ENCODE measurements at regions not wholly inside any gene's neighbourhood (a gene's known extent, or its start where the extent isn't known, plus 50 kb on each side); places are given as distances from the start of the nearest gene placed in this dataset.

DNA sequence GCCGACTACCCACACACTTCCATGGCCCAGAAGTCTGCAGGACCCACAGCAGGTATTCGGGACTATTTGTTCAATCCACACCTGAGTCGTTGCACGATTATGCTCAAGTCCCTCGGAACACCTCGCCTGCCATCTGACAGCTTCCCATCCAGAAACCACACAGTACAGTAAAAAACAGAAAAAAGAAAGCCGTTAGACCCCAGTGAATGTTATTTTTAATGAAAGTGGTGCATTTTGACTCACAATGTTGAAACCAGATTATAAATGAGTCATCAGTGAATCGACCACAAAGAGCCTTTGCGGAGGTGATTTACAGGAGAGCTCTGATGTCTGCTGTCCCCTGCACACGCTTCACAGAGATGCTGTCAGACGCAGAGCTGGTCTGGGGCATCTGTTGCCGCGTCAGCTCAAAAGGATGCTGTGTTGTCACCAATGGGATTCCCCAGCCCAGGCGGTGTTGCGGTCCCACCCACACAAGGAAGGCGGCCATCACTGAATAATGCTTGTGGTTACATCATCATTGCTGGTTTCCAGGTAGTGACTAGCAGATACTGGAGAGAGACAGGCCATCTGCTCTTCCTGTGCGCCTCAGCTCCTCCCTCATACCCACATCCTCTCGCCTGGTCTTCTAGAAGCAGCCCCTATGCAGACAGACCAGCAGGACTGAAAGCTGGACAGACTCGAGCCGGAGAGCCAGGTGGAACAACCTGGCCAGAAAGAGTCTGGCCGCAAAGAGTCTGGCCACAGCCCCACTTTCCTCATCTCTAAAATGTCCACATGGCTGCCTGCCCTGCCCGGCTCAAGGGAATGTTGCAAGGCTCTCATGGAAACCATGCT lies 116.8 kb downstream of the TOMM20 start:
- FAIRE-seq: no peak
- DNase-seq (ENCODE audit: low spot score in 2 of 2): peak in 1 of 2 donors; percentile 46

DNA sequence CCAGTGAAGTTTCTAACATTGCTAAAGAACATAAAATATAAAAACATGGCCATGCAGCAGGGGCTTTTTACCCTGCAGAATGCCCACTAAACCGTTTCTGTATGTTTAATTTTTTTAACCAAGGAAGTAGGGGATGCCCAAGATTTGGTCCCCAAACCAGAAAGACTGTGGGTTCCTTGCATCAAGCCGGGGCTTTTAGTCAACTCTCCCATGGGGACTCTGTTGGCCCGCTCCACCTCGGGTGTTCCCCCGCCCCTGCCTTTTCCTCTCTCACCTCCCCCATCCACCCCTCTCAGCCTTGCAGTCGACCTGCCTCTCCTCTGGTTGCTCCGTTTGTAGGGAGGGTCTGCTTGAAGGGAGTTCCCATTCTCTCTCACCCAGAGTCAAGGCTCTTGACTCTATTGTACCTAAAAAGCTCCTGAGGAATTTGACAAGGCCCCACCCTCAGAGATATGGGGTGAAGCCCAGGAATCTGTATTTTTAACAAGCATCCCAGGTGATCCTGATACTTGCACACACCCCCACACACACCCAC lies 117.5 kb downstream of the TOMM20 start:
- DNase-seq (ENCODE audit: low spot score in 2 of 2): no peak
- no peak for FAIRE-seq

DNA sequence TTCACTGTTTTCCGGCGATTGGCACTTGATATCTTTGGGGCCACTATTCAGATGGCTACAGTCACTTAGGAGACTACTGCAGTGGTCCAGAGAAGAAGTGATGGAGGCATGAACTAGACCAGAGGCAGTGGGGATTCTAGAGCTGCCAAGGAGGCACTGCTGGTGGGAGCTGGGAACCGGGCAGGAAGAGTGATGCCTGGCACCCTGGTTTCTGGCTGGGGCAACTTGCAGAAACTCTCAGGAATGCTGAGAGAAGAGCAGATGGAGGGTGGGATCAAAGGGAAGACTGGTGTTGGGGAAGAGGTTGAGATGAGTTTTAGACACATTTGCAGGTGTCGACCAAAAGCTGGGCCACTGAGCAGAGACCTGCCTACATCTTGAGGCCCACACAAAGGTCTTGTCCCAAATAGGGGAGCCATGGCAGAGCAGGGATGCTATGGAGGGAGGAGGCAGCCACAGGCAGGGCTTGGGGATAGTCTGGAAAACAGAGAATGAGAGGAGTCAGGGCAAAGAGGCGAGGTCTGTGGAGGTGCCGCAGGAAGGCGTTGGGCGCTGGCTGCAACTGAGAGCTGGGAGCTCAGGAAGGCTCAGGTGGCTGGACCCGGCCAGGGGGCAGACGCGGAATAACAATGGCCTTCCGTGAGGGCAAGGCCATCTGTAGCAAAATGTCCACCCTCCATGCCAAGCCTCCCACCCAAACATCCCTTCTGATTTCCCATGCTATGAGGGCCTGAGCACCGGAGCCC lies 118.9 kb downstream of the TOMM20 start:
- DNase-seq (ENCODE audit: low spot score in 2 of 2) (no peak), FAIRE-seq (no peak)

DNA sequence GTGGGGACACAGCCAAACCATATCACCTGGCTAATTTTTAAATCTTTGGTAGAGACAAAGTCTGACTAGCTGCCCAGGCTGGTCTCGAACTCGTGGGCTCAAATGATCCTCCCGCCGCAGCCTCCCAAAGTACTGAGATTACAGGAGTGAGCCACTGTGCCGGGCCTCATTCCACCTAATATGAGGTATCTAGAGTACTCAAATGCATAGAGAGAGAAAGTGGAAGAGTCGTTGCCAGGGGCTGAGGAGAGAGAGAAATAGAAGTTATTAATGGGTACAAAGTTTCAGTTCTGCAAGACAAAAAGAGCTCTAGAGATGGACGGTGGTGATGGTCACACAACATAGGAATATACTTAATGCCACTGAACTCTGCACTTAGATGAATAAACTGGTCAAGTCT lies 119.6 kb downstream of the TOMM20 start:
- FAIRE-seq: no peak
- no peak for DNase-seq (ENCODE audit: low spot score in 2 of 2)

DNA sequence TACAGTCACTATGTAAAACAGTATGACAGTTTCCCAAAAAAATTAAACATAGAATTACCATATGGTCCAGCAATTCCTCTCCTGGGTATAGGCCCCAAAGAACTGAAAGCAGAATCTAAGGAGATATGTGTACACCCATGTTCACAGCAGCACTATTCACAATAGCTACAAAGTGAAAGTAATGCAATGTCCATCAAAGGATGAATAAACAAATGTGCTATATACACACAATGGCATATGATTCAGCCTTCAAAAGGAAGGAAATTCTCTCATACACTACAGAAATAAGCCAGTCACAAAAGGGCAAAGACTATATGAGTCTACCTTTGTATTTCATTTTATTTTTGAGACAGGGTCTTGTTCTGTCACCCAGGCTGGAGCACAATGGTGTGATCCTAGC lies 120.4 kb downstream of the TOMM20 start:
- DNase-seq (ENCODE audit: low spot score in 2 of 2) (no peak), FAIRE-seq (no peak)

DNA sequence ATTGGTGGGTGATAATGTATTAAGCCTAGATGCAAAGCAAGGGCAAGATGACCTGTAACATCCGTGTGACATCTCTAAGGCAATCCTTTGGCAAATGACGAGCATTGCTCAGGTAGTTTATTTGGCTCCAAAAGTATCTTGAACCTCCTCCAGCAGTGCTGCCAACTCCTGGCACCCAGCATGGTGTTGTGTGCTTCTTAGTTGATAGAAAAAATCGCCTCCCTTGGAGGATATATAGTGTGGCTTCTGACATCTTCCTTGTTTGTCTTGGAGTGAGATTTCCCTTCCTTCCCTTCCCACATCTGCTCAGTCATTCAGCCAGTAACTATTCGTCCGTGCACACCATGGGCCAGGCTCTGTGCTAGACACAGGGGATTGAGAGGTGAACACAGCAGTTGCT lies 121.8 kb downstream of the TOMM20 start:
- DNase-seq (ENCODE audit: low spot score in 2 of 2): no peak
- FAIRE-seq: no peak

DNA sequence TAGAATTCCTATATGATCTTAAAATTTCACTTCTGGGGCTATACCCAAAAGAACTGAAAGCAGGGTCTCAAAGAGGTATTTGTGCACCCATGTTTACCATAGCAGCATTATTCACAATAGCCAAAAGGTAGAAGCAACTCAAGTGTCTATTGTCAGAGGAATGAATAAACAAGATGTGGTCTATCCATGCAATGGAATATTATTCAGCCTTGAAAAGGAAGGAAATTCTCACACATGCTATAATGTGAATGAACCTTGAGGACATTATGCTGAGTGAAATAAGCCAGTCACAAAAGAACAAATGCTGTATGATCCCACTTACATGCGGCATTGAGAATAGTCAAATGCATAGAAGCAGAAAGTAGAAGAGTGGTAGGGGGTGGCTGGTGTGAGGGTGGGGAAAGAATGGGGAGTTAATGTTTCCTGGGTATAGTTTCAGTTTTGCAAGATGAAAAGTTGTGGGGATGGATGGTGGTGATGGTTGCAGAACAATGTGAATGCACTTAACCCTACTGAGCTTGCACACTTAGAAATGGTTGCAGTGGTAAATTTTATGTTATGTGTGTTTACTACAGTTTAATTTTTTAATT lies 122.4 kb downstream of the TOMM20 start:
- FAIRE-seq: no peak

DNA sequence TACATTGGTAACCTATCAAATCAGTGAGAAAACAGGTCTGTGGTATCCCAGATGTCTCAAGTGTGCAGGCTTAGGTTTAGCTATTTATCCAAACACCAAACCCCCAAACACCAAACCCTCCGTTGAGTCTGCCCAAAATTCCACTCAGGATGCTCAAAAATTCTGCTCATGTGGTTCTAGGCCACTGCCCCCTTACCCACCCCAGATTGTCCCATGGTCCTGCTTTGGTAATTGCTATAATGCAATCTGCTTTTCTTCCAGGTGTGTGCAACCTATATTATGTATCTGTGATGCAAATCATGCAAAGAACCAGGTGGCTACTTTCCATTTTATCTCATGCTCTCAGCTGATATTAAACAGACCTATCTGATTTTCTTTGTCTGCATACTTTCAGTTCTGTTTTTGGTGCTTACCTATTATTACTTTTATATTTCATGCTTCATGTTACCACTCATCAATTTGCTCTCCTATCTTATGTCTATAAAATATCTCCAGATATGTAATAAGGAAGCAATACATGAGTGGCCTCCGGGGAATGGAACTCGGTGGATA lies 123.7 kb downstream of the TOMM20 start:
- DNase-seq (ENCODE audit: low spot score in 2 of 2): no peak
- FAIRE-seq: no peak

More for the DNA sequence above, 122.4 kb downstream of the TOMM20 start:
- no peak for DNase-seq (ENCODE audit: low spot score in 2 of 2)

DNA sequence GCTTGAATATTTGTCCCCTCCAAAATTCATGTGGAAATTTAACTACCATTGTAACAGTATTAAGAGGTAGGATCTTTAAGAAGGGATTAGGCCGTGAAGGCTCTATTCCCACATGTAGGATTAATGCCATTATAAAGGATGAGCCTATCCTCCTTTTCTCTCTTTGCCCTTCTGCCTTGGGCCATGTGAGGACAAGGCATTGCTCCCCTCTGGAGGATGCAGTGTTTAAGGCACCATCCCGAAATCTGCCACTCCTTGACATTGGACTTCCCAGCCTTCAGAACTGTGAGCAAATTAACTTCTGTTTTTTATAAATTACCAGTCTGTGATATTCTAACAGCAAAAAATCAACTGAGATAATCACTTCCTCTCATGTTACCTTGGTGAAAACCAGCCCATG lies 124.4 kb downstream of the TOMM20 start:
- no peak for FAIRE-seq
- no peak for DNase-seq (ENCODE audit: low spot score in 2 of 2)

DNA sequence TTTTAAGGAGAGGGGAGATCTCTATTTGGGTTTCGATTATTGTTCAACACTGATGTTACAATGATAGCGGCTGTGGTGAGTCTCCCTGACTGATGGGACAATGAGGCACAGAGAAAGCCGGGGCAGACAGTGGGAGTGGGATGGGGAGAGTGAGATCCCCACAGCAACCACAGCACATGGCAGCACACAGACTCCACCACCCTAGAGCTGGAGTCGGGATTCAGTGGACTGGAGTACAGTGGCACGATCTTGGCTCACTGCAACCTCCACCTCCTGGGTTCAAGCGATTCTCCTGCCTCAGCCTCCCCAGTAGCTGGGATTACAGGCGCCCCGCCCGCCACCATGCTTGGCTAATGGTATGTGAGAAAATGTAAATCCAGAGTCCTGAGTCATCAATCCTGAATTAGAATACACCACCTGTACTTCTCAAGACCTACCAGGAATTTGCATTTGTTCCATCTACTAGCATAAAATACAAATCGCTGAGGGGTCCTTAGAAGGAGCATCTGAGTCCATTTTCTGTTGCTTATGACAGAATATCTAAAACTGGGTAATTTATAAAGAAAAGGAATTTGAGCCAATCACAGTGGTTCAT lies 125.8 kb downstream of the TOMM20 start:
- DNase-seq (ENCODE audit: low spot score in 2 of 2) (no peak), FAIRE-seq (no peak)

DNA sequence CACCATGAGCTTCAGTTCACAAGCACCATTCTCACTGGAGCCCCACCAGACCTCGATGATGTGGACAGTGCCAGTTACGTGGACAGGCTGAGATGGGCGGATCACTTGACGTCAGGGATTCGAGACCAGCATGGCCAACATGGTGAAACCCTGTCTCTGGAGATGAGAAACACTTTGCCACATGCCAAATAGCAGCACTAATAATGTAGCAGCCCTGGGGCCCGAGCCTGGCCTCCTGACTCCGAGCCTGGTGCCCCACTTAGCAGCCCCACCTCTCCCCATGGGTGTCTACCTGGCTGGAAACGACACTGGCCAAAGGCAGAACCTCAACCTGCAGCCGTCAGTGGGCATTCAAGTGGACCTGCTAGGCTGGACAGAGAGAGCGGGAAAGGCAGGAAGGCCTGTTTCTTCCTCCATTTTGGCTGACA lies 129.1 kb downstream of the TOMM20 start:
- FAIRE-seq (no peak), DNase-seq (ENCODE audit: low spot score in 2 of 2) (no peak)

DNA sequence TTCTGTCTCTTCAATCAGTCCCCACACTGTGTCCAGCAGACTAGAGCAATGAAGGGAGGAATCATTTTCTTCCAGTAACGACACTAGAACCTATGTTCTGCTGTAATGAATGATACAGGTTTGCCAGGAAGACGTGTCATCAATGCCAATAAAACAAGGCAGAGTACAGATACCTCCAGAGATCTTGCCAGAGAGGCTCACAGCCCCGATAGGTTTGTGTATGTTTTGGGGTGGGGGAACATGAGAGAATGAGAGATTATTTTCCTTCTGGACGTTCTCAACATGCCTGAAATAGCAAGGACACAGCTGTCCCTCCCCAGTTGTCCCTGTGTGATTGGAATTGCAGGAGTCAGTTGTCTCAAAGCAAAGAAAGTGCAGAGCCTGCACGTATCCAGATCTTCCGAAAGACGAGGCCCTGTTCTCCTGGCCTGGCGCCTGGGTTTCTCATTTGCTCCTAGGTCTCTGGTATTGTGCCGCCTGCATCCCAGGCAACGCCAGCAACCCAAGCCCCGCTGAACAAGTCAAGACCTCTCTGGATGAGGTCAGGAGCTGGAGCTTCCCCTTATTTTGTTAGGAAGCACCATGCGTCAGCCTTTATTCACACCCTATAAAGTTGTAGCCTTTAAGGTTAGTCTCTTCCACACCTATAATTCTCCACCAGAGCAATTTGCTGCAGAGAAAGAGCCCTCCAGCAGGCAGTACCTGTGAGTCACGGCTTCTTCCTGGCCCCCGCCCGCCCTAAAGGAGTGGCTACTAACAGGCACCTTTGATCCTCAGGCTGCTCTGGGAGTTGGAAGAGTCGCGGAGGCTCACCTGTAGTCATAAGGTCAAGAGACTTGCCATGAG lies 130.5 kb downstream of the TOMM20 start:
- DNase-seq (ENCODE audit: low spot score in 2 of 2) (peak in 1 of 2 donors; percentile 21), FAIRE-seq (no peak)

DNA sequence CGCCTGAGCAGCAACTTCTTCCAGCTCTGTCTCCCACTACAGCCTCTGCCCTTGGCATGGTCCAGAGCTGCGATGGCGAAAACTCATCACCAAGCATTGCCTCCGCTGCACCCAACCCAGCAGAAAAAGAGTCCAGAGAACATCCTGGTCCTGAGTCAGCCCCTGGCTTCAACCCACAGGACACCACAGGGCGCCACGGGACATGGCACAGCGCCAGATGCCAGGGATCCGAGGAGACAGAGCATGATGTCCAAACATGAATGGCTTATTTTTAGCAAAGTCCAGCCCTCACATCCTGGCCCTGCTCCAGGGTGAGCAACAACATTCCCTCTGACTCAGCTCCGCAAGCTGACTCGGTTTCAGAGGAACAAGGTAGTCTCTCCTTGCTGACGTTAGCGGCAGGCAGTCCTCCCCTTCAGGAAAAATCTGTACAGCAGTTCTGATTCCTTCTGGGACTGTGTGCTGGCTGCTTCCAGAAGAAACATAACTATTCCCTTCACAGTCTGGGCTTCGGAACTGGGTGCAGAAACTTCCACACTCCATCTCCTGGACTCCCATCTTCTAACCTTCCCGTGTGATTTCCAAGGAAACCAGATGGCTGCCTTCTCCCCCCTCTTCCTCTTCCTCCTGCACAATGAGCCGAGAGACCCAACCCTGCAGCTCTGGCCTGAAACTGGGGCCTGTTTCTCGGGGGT lies 131.3 kb downstream of the TOMM20 start:
- DNase-seq (ENCODE audit: low spot score in 2 of 2) (peak; percentile 47 to 85), FAIRE-seq (peak; percentile 43)

DNA sequence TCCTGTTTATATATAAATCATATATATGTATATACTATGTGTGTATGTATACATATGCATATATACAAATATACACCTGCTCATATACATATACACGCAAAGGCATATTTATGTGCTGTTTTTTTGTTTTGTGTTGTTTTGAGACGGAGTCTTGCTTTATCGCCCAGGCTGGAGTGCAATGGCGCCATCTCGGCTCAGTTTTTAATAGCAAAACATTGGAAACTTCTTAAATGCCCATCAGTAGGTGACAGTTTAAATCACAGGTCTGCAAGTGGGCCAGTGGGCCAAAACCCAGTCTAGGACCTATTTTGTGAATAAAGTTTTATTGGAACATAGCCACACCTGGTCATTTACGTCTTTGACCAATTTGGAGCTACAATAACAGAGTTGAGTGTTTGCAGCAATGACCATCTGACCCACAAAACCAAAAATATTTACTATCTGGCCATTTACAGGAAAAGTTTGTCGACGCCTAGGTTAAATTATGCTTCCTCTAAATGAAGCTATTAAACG lies 132.3 kb downstream of the TOMM20 start:
- no peak for DNase-seq (ENCODE audit: low spot score in 2 of 2)
- no peak for FAIRE-seq

DNA sequence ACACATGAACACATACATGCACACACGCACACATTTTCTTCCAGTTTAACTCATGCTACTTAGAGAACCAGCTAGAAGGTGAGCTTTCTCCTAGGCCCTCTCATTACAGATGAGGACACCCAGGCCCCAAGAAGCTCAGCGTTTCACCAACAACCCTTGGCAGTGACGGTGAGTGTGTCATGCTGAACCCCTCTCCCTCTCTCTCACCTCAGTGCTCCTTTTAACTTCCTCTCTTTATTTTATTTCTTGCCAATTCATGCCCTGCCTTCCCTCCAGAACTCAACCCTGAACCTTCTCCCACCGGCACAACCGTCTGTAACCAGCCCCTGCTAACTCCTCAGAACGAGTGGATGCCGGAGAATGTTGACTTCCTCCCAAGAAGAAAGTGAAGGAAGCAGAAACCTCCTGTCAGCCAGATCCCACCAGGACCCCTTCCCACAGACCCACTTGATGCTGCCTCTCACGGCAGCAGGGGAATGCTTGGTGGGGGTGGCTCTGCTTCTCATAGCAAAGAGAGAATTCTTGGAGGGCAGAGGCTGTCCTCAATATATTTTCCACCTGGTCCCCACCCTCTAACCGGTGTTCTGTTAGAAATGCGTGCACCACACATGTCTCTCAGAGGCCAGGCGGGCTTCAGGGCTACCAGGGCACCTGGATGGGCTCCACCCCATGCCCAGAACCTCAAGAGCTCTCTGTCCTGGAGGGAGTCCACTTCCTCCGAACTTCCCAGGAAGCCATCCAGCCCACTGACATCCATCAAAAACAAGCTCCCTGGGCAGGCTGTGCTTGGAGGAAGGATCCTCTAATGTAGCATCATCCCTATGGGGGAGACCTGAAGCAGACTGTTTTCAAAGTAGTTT lies 134.0 kb downstream of the TOMM20 start:
- no peak for FAIRE-seq
- DNase-seq (ENCODE audit: low spot score in 2 of 2): no peak

DNA sequence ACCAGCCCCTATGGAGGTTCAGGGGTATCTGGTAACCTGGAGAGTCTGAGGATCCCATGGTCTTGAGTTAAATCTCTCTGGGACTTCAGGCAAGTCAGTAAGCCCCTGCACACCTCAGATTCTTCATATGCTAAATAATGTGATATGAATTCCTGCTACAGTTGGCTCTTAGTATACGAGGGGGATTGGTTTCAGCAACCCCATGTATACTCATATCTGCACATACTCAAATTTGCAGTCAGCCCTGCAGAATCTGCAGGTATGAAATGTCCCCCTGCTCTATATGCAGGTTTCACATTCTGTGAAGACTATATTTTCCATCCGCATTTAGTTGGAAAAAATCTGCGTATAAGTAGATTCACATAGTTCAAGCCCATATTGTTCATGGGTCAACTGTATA lies 136.6 kb downstream of the TOMM20 start:
- DNase-seq (ENCODE audit: low spot score in 2 of 2): no peak
- no peak for FAIRE-seq

DNA sequence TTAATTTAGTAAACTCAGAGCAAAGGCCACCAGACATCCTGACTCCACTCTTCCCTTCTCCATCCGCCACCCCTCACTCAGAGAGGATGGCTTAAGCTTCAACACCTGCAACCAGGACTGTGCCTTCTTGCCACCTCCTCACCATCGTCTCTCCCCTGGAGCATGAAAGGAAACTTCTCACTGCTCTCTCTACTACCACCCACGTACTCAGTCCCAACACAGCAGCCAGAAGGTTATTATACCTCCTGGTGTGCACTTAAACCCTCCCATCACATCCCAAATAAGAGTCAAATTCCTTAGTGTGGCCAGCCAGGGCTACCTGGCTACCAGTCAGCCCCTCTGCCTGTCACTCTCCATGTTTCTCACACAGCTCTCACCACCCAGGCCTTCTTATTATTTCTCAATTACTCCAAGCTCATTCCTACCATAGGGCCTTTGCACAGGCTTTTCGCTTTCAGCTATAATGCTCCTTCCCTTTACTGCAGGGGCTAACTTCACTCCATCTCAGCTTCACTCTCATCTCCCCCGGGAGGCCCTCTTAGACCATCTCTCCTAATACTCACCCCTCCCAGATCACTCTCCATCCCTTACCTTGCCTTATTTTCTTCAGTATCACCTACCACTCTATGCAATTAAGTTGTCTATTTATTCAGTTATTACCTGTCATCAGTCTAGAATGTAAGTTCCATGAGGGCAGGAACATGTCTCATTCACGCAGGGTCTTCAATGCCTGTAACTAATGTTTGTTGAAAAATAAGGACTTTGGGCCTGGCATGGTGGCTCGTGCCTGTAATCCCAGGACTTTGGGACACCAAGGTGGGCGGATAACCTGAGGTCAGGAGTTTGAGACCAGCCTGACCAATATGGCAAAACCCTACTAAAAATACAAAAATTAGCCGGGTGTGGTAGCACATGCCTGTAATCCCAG lies 137.5 kb downstream of the TOMM20 start:
- no peak for FAIRE-seq
- DNase-seq (ENCODE audit: low spot score in 2 of 2): no peak
